Activated CD4-positive, CD25-positive, alpha-beta regulatory T cell treated with anti-CD3 and anti-CD28 coated beads, Interleukin-2, amount 50 U/mL, for 24 hours (primary cell): ENCODE measurements at regions not wholly inside any gene's neighbourhood (a gene's known extent, or its start where the extent isn't known, plus 50 kb on each side); places are given as distances from the start of the nearest gene placed in this dataset.
"Not testable (repeated sequence)": the region's sequence is repeated elsewhere in the genome, so short reads cannot be mapped to it uniquely, and the experiment has no call there.

Source experiments
- ATAC-seq, 2 donors: fragments of 150-1000 bp; cut with Tn5 transposase; one replicate each; pipeline ENCODE4 v1.10.0; 2021; ENCODE audit warnings: mild to moderate bottlenecking in 1 of 2, moderate library complexity in 1 of 2

DNA sequence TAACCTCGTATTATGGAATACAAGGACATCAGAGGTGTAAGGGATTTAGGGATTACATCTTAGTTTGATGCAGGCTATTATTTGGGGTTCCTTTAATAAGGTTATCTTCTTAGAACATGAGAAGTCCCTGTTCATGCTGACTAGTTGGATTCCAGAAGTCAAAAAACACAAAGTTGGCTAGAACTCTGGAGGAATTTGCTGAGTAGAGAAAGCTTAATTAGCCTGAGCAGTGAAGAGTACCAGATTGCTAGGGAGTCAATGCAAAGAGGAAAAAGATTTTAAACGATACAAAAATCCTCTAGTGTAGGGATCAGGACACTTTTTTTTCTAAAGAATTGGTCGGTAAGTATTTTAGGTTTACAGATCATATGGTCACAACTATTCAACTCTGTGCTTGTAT is 1872.5 kb upstream of the C9orf72 start:
- no peak for ATAC-seq

- ATAC-seq: no peak
These were observed 1876.0 kb upstream of the C9orf72 start for GRCh38 chr9:29449306-29449705.

- not testable (repeated sequence) for ATAC-seq
These were observed 1877.1 kb upstream of the C9orf72 start for GRCh38 chr9:29450343-29450875.

GRCh38 chr9:29456940-29457339 is 1883.7 kb upstream of the C9orf72 start:
- ATAC-seq: no peak

DNA sequence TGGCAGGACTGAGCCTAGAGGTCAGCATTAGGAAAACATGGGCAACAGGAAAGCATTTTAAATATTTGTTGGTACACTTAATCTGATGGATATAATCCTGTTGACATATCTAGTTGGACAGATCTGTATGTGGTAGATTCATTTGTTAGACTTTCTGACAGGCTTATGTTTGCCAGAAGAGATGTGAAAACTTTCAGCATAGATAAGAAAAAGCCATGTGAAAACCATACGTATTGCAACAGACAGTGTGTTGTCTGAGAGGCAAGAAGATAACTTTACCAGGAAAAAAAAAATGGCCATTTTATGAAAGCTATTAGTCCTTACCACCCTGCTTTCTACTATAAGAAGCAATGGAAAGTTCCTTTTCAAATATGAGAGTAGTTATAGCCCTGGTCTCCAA is 1902.2 kb upstream of the C9orf72 start:
- ATAC-seq: no peak

GRCh38 chr9:29511680-29512079 is 1938.4 kb upstream of the C9orf72 start:
- ATAC-seq: no peak

DNA sequence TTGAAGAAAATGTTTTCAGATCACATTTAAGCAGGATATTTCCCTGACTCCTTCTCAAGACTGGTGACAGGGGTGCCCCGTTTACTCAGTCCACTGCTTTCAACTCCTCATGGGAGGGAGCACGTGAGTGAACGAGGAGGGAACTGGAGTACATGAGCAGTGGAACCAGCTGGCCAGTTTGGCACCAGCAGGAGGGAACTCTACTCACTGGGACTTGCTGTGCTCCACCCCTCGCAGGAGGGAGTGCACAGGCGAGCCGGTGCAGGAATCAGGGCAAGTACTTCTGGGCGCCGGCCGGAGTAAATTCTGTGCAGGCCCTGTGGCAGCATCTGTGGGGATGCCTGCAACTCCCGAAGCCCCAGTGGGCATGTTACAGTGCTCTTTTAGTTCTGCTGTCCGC is 1941.1 kb upstream of the C9orf72 start:
- no peak for ATAC-seq

DNA sequence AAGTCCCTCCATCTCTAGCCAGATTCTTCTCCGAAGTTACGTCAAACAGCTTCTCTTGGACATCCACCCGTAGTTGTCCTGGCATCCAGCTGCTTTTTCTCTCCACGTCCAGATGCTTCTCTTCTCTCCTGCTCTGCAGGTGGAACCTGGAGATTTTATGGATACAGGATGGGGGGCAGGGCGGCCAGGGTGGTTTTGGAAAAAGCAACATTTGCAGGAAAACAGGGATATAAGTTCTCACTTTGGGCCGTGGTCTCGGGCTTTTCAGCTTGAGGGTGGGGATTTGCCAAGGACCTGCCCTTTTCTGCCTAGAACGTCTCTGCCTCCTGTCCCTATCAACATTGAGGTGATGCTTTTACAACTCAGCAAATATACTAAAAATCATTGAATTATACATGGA is 1941.6 kb upstream of the C9orf72 start:
- ATAC-seq: no peak

GRCh38 chr9:29548436-29548835 is 1975.2 kb upstream of the C9orf72 start:
- ATAC-seq: no peak

DNA sequence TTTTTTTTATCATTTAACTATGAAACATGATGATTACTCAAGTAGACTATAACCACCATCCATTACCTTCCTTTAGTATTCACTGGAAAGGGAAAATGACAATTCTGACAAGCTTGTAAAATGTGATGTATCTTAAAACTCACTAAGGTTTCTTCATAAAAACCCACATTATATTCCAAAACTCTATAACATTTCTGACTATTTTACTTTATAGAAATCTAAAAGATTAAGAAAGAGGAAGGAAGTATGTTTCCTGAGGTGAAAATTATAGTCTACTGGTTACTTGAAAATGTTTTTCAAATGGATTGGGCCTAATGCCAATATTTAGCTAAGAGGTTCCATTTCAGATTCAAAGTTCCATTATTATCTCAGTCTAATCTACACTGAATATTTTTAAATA is 1982.2 kb upstream of the C9orf72 start:
- ATAC-seq: no peak

DNA sequence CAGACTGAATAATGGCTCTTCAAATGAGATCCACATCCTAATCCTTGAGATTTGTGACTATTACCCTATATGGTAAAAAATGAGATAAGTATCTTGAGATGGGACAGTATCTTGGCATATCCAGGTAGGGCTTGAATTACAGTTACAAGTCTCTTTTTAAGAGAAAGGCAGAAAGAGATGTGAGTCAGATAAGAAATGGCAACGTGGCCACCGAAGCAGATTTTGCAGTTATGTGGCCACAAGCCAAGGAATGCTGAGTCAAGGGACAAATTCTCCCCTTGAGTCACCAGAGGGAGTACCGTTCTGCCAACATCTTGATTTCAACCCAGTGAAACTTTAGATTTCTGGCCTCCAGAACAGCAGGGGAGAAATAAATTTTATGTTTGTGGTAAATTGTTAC is 1983.0 kb upstream of the C9orf72 start:
- ATAC-seq: no peak

DNA sequence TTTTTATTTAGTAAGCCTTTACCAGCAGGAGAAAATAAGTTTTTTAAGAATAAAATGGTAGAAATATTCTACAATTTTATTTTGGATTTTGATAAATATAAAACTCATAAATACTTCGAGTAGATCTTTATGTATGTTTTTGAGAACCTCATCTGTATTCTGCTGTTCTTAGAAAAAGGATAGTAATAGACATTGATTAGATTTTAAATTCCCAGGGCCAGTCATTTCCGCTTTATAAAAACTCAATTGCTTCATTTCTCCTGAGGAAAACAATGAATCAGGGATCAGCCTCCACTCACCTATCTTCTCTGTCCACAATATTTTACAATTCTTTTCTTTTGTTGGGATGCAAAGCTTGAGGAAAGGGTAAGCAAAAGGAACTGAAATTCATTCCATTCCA is 1983.5 kb upstream of the C9orf72 start:
- ATAC-seq: no peak

DNA sequence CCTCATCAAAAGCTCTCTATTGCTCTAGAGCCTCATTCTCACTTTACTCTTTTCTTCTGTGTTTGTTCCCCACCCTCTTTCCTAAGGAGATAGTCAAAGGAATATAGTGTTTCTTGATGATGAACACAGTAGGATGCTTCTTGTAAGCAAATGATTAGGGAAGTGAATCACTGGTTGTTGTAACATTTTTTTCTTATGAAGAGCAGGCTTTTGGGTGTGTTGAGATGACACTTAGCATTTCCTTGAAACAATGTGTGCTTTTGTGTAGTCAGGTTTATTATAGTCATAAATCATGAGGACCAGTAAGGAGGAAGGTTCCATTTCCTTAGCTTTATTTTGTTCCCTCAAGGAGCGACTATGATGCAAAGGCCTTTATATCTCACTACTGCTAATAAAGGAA is 1991.3 kb upstream of the C9orf72 start:
- no peak for ATAC-seq

DNA sequence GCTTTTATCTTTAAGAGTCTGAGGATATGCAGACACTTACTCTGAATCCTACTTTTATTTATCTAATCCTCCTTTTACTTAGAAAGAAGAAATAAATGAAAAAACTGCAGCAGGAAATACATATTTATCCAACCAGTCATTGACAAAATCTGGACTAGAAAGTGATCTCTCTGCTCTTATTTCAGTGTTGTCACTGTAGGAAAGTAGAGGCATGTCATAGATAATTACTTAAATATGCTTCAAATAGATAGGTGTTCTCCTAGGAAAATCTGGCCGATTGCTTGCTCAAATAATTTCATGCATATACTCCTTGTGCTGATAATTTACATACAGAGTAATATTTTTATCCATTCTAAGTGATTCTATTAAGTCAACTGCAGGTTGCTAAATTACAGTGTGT is 2001.9 kb upstream of the C9orf72 start:
- ATAC-seq: no peak

DNA sequence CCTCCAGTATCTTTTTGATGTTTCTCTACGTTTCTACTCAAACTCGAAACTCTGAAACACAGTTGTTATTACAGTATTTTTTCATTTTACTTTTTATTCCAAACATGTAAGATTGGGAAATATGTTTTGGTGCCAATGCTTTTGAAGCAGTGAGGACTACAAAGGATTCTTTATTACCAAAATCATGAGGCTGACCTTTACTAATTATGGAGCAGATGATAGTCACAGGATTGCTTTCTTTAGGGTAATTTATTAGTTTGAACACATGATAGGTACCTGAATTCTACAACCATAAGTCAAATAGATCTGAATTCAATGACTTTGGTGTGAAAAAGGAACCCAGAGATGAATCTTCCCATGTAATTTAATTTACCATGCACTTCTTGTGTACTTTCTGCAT is 2015.1 kb upstream of the C9orf72 start:
- no peak for ATAC-seq

- ATAC-seq: no peak
These were observed 2036.0 kb upstream of the C9orf72 start for GRCh38 chr9:29609282-29609681.

- ATAC-seq: no peak
These were observed 2040.5 kb upstream of the C9orf72 start for GRCh38 chr9:29613773-29614172.

- no peak for ATAC-seq
These were observed 2043.6 kb upstream of the C9orf72 start for GRCh38 chr9:29616844-29617243.

- no peak for ATAC-seq
These were observed 2052.0 kb upstream of the C9orf72 start for GRCh38 chr9:29625292-29625731.

- ATAC-seq: no peak
These were observed 2052.7 kb upstream of the C9orf72 start for GRCh38 chr9:29625931-29626330.

GRCh38 chr9:29628856-29629255 is 2055.6 kb upstream of the C9orf72 start:
- ATAC-seq: not testable (repeated sequence)

DNA sequence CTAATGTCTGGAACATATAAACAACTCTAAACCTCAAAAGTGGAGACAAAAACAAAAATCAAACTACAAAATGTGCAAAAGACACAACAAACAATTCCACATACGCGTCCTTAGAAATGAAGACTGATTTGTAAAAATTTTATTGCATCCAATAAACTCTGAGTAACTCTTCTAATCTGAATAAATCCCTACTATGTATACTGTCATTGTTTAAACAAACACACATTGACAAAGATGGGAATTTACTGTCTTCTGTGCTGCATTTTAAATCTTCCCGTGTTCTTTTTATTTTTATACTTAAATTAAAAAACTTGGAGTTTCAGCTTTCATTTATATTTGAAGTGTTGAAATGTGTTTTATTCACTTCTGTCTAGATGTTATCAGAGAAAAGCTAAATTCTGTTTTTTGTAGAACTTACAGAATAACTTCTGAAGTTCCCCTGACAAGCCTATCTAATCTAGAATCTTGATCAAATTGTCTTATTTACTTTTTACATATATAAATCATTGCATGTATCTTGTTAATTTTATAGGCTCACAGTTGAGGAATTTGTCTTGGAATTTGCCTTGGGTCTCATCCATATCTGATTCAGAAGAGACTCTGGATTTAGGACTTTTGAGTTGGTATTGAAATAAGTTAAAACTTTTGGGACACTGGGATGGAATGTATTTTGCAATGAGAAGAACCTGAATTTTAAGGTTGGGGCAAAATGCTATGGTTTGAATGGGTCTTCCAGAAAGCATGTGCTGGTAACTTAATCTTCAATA is 2064.4 kb upstream of the C9orf72 start:
- no peak for ATAC-seq

DNA sequence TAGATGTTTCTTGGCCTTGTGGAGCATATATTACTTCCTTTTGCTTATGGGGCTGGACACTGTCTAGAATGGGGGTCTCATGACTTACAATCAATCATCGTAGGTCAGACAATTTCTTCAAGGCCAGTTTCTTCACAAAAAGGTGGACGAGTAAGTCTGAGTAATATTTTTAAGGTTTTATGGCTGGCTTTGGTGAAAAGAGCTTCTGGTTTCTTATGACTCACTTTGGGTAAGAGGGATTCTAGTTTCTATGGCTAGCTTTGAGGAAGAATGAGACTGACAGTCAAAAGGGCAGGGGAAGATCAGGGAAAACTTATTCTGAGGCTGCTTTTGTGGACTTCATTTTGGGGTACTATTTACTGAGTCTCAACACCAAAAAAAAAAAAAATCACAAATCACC is 2067.2 kb upstream of the C9orf72 start:
- ATAC-seq: no peak

DNA sequence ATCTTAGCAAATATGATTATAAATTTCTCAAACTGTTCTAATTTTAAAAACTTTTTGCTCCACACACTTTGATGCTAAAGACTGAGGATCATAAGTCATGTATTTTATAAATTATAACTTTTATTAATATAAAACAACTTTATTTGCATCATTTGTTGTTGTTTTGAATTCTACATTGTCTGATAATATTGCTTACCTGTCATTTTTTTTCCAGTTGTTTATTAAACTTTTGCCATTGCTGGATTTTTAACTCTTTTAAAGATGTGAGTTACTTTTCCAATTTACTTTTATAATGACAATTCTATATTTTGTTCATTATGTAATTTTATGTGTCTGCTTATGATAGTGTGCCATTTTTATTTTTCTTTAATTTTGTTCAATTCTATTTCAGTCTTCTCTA is 2071.2 kb upstream of the C9orf72 start:
- no peak for ATAC-seq

- no peak for ATAC-seq
These were observed 2074.2 kb upstream of the C9orf72 start for GRCh38 chr9:29647451-29647850.
